BLaER1 treated with 17β-estradiol and CSF1 and Interleukin-3, amounts not matched to agents 10 nM and 100 nM (cell line): ENCODE measurements at regions not wholly inside any gene's neighbourhood (a gene's known extent, or its start where the extent isn't known, plus 50 kb on each side); places are given as distances from the start of the nearest gene placed in this dataset.

Experiments
- H3K27ac ChIP-seq, 11 experiments: shearing (Covaris generic); formaldehyde crosslinking; 2 replicates each; pipeline ENCODE4 v1.8.1; 2022
- H3K27me3 ChIP-seq, 11 experiments: shearing (Covaris generic); formaldehyde crosslinking; 2 replicates each; pipeline ENCODE4 v1.8.1; 2022
- H3K36me3 ChIP-seq, 11 experiments: shearing (Covaris generic); formaldehyde crosslinking; 2 replicates each; pipeline ENCODE4 v1.8.1; 2022
- H3K4me1 ChIP-seq, 10 experiments: shearing (Covaris generic); formaldehyde crosslinking; 2 replicates each; pipeline ENCODE4 v1.8.1; 2022
- H3K4me2 ChIP-seq, 11 experiments: shearing (Covaris generic); formaldehyde crosslinking; 2 replicates each; pipeline ENCODE4 v1.8.1; 2022
- H3K4me3 ChIP-seq, 10 experiments: shearing (Covaris generic); formaldehyde crosslinking; 2 replicates each; pipeline ENCODE4 v1.8.1; 2022
- H3K9ac ChIP-seq, 11 experiments: shearing (Covaris generic); formaldehyde crosslinking; 2 replicates each; pipeline ENCODE4 v1.8.1; 2022
- H3K9me3 ChIP-seq, 11 experiments: shearing (Covaris generic); formaldehyde crosslinking; replicated peaks in 1 of 11; 2 replicates each; pipeline ENCODE4 v1.8.1; 2022
- H4K20me1 ChIP-seq, 11 experiments: shearing (Covaris generic); formaldehyde crosslinking; 2 replicates each; pipeline ENCODE4 v1.8.1; 2022
- Cebpa-rat ChIP-seq, 11 experiments: shearing (Covaris generic); IDR thresholded peaks; 2 replicates each; pipeline ENCODE4 v1.8.1; 2022

- H3K4me1 ChIP-seq: no peaks in the 10 kb centered on the region
- no peak overlapping the region for H3K27ac ChIP-seq
- H3K4me2 ChIP-seq: no peak overlapping the region
- H3K9me3 ChIP-seq: no peaks in the 10 kb centered on the region
- no peaks in the 10 kb centered on the region for H3K27me3 ChIP-seq
- no peak overlapping the region for H3K9ac ChIP-seq
- H4K20me1 ChIP-seq: peaks cover 0 to 4% (median 0%) of the 10 kb centered on the region in 11 experiments; a peak in 3 of 22 replicates
- no peak overlapping the region for H3K4me3 ChIP-seq
- no peak for TF ChIP-seq Cebpa-rat (IDR thresholded peaks at IDR 0.05)
- no peaks in the 10 kb centered on the region for H3K36me3 ChIP-seq
These were observed 216.1 kb upstream of the GRIK3 start for GRCh38 chr1:37250371-37250770.

DNA sequence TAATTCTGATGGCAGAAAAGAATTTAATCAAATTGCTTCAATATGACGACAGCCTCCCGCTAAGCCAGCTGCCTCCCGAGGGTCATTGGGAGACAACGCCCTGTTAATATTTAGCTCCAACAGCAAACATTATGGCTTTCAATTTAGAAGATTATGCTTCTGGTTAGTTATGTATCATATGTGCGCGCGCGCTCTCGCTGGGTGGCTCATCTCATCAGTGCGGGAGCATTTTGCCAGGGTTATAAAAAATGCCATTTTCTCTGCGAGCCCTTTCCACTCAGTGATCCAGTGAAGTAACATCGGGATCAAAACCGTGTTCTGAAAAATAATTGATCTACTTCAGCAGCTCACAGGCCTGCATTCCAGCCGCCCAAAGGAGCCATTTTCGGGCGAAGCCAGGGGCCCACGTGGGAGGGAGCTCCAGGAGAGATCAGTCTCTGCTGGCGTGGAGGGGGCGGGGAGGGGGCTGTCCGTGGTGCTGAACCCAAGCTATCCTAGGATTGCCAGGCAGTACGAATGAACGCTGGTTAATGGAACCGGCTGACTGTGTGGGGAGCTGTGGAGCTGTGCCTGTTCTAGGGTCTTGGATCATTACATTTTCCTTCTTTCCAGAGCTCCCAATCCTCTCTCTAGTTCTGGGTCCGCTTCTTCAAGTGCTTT, 219.1 kb upstream of the ZC3H12A start:
- no peak overlapping the region for H3K4me2 ChIP-seq
- no peak overlapping the region for H3K27ac ChIP-seq
- H3K36me3 ChIP-seq: no peaks in the 10 kb centered on the region
- no peaks in the 10 kb centered on the region for H3K4me1 ChIP-seq
- peaks cover 0 to 23% (median 0%) of the 10 kb centered on the region in 11 experiments; a peak in 5 of 22 replicates for H4K20me1 ChIP-seq
- no peaks in the 10 kb centered on the region for H3K9me3 ChIP-seq
- H3K9ac ChIP-seq: no peak overlapping the region
- peaks cover 0 to 13% (median 0%) of the 10 kb centered on the region in 11 experiments; a peak in 6 of 22 replicates for H3K27me3 ChIP-seq
- no peak overlapping the region for H3K4me3 ChIP-seq
- no peak for TF ChIP-seq Cebpa-rat (IDR thresholded peaks at IDR 0.05)

- Histone ChIP-seq H3K9ac (no peak overlapping the region), H4K20me1 (peaks cover 0 to 24% (median 0%) of the 10 kb centered on the region in 11 experiments; a peak in 5 of 22 replicates), H3K27me3 (peaks cover 0 to 13% (median 0%) of the 10 kb centered on the region in 11 experiments; a peak in 6 of 22 replicates), H3K4me1 (no peaks in the 10 kb centered on the region), H3K4me2 (no peak overlapping the region), H3K4me3 (no peak overlapping the region), H3K36me3 (no peaks in the 10 kb centered on the region), H3K9me3 (no peaks in the 10 kb centered on the region), H3K27ac (no peak overlapping the region)
- no peak for TF ChIP-seq Cebpa-rat (IDR thresholded peaks at IDR 0.05)
These were observed 218.5 kb upstream of the ZC3H12A start for GRCh38 chr1:37255868-37256267.

- no peak overlapping the region for H3K4me3 ChIP-seq
- no peak for TF ChIP-seq Cebpa-rat (IDR thresholded peaks at IDR 0.05)
- H3K36me3 ChIP-seq: no peaks in the 10 kb centered on the region
- peaks cover 0 to 24% (median 0%) of the 10 kb centered on the region in 11 experiments; a peak in 5 of 22 replicates for H4K20me1 ChIP-seq
- peaks cover 0 to 13% (median 0%) of the 10 kb centered on the region in 11 experiments; a peak in 6 of 22 replicates for H3K27me3 ChIP-seq
- no peak overlapping the region for H3K9ac ChIP-seq
- no peak overlapping the region for H3K4me2 ChIP-seq
- no peaks in the 10 kb centered on the region for H3K9me3 ChIP-seq
- H3K4me1 ChIP-seq: no peaks in the 10 kb centered on the region
- H3K27ac ChIP-seq: no peak overlapping the region
These were observed 216.7 kb upstream of the ZC3H12A start for GRCh38 chr1:37257646-37258045.

DNA sequence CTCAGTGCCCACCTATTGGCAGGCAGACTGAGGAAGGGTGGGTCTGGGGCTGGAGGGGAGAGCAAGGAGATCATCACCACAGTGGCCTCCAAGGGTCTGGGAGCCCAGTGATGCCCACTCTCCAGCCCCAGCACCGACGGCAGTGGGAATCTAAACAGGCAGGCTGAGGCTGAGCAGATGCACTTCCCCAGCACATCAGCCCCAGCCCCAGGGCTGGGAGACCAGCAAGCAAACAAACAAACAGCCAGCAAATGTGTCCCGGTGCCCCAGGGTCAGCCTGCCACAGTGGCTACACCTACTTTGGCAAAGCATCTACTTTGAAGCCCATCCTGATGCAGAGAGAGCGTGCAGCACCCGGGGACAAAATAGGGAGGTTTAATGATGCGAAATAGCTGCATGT, 216.3 kb upstream of the ZC3H12A start:
- Histone ChIP-seq H3K4me2 (no peak overlapping the region), H3K4me1 (no peaks in the 10 kb centered on the region), H3K9ac (no peak overlapping the region), H3K9me3 (no peaks in the 10 kb centered on the region), H3K27me3 (peaks cover 0 to 13% (median 0%) of the 10 kb centered on the region in 11 experiments; a peak in 6 of 22 replicates), H3K4me3 (no peak overlapping the region), H3K27ac (no peak overlapping the region), H3K36me3 (no peaks in the 10 kb centered on the region), H4K20me1 (peaks cover 0 to 24% (median 0%) of the 10 kb centered on the region in 11 experiments; a peak in 5 of 22 replicates)
- TF ChIP-seq Cebpa-rat (IDR thresholded peaks at IDR 0.05): no peak

DNA sequence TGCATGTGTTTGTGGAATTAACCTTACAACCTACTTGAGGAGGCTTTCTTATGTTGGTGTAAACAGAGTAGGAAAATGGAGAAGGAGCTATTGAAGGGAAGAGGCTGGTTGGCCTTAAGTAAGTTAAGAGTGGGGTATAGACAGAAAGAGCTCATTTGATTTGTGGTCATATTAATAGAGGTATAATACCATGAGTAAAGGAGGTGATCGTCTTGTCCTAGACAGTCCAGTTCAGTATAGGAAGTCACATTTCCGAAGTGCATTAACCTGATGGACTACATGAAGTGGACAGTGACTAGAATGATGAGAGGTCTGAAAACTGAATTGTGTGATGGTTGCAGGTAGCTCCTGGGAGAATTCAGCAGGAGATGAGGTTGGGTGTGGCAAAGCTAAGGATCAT, 215.4 kb upstream of the ZC3H12A start:
- no peaks in the 10 kb centered on the region for H3K4me1 ChIP-seq
- H3K27ac ChIP-seq: no peak overlapping the region
- peaks cover 0 to 13% (median 0%) of the 10 kb centered on the region in 11 experiments; a peak in 6 of 22 replicates for H3K27me3 ChIP-seq
- no peak overlapping the region for H3K9ac ChIP-seq
- H3K36me3 ChIP-seq: no peaks in the 10 kb centered on the region
- H3K4me3 ChIP-seq: no peak overlapping the region
- H3K4me2 ChIP-seq: no peak overlapping the region
- TF ChIP-seq Cebpa-rat (IDR thresholded peaks at IDR 0.05): no peak
- peaks cover 0 to 8% (median 0%) of the 10 kb centered on the region in 11 experiments; a peak in 3 of 22 replicates for H3K9me3 ChIP-seq
- H4K20me1 ChIP-seq: peaks cover 0 to 24% (median 0%) of the 10 kb centered on the region in 11 experiments; a peak in 5 of 22 replicates

GRCh38 chr1:37261129-37261528, 213.3 kb upstream of the ZC3H12A start:
- peaks cover 0 to 13% (median 0%) of the 10 kb centered on the region in 11 experiments; a peak in 6 of 22 replicates for H3K27me3 ChIP-seq
- H3K27ac ChIP-seq: no peak overlapping the region
- no peaks in the 10 kb centered on the region for H3K4me1 ChIP-seq
- no peak for TF ChIP-seq Cebpa-rat (IDR thresholded peaks at IDR 0.05)
- no peak overlapping the region for H3K9ac ChIP-seq
- H3K4me2 ChIP-seq: no peak overlapping the region
- H3K36me3 ChIP-seq: no peaks in the 10 kb centered on the region
- H3K9me3 ChIP-seq: peaks cover 0 to 8% (median 0%) of the 10 kb centered on the region in 11 experiments; a peak in 3 of 22 replicates
- peaks cover 0 to 24% (median 0%) of the 10 kb centered on the region in 11 experiments; a peak in 3 of 22 replicates for H4K20me1 ChIP-seq
- no peak overlapping the region for H3K4me3 ChIP-seq

DNA sequence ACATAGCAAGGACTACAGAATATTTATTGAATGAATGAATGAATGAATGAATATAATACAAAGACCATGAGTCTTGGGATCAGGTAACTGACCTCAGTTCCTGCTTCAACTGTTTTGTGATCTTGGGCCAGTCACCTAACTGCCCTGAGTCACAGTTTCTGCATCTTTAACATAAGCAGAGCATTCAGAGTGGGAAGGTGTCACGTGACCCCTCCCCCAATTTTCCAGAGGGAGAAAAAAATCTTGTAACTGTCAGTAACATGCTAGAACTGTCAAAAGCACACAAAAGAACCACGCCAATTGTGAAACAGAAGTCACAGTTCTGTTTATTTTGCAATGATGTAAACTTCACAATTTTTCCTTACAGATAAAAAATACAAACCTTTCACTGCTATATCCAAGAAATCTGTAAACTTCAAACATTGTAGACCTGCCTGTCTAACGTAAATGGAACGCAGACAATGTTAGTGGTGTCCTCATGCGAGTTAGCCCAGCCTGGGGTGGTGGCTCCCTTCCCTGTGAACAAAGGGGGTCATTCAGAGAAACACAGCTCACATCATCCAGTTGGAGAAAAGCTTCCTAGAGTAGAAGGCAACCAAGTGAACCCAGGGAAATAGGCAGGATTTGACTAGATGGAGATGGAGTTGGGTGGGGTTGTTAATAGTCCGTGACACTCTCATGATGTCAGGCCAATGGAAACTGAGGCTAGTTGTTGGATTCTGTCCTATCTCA, 211.8 kb upstream of the ZC3H12A start:
- Histone ChIP-seq H4K20me1 (peaks cover 0 to 18% (median 0%) of the 10 kb centered on the region in 11 experiments; a peak in 3 of 22 replicates), H3K4me3 (no peak overlapping the region), H3K4me2 (no peak overlapping the region), H3K27ac (no peak overlapping the region), H3K4me1 (no peaks in the 10 kb centered on the region), H3K36me3 (no peaks in the 10 kb centered on the region), H3K9me3 (peaks cover 0 to 8% (median 0%) of the 10 kb centered on the region in 11 experiments; a peak in 3 of 22 replicates), H3K9ac (no peak overlapping the region), H3K27me3 (peaks cover 0 to 4% (median 0%) of the 10 kb centered on the region in 11 experiments; a peak in 2 of 22 replicates)
- TF ChIP-seq Cebpa-rat (IDR thresholded peaks at IDR 0.05): no peak

GRCh38 chr1:37265156-37265555, 209.2 kb upstream of the ZC3H12A start:
- no peak overlapping the region for H3K4me3 ChIP-seq
- H3K36me3 ChIP-seq: no peaks in the 10 kb centered on the region
- no peaks in the 10 kb centered on the region for H3K27me3 ChIP-seq
- H3K27ac ChIP-seq: no peak overlapping the region
- H3K9ac ChIP-seq: no peak overlapping the region
- H3K4me2 ChIP-seq: no peak overlapping the region
- H3K4me1 ChIP-seq: no peaks in the 10 kb centered on the region
- H4K20me1 ChIP-seq: peaks cover 0 to 2% (median 0%) of the 10 kb centered on the region in 11 experiments; a peak in 1 of 22 replicates
- TF ChIP-seq Cebpa-rat (IDR thresholded peaks at IDR 0.05): no peak
- H3K9me3 ChIP-seq: peaks cover 0 to 8% (median 0%) of the 10 kb centered on the region in 11 experiments; a peak in 3 of 22 replicates
